Muscle layer of colon (tissue), 2 donors: ENCODE measurements at regions not wholly inside any gene's neighbourhood (a gene's known extent, or its start where the extent isn't known, plus 50 kb on each side); places are given as distances from the start of the nearest gene placed in this dataset.
"Not testable (repeated sequence)": the region's sequence is repeated elsewhere in the genome, so short reads cannot be mapped to it uniquely, and the experiment has no call there.

Experiments
- H3K27ac ChIP-seq: one replicate; pipeline ENCODE4 v1.7.0; 2013; ENCODE audit warnings: low read depth, mild to moderate bottlenecking, low read length, moderate library complexity
- H3K27me3 ChIP-seq, 2 donors: one replicate each; pipeline ENCODE4 v1.7.0; 2013; ENCODE audit warnings: low read length in 2 of 2, mild to moderate bottlenecking in 2 of 2; ENCODE audit not compliant: insufficient read depth in 2 of 2, control insufficient read depth in 1 of 2
- H3K36me3 ChIP-seq: one replicate; pipeline ENCODE4 v1.7.0; 2013; ENCODE audit warnings: mild to moderate bottlenecking, low read length; ENCODE audit not compliant: insufficient read depth
- H3K4me1 ChIP-seq: one replicate; pipeline ENCODE4 v1.7.0; 2013; ENCODE audit warnings: mild to moderate bottlenecking, low read length; ENCODE audit not compliant: insufficient read depth
- H3K4me3 ChIP-seq, 2 donors: one replicate each; pipeline ENCODE4 v1.7.0; 2013; ENCODE audit warnings: low read length in 2 of 2, low read depth in 1 of 2, mild to moderate bottlenecking in 1 of 2, moderate library complexity in 1 of 2
- H3K9ac ChIP-seq: one replicate; pipeline ENCODE4 v1.7.0; 2013; ENCODE audit warnings: low read length
- H3K9me3 ChIP-seq: one replicate; pipeline ENCODE4 v1.7.0; 2013; ENCODE audit warnings: mild to moderate bottlenecking, low read length
- donor health status: abdominal sarcoma.
- donor health status: Adenocarcinoma of cecum.

DNA sequence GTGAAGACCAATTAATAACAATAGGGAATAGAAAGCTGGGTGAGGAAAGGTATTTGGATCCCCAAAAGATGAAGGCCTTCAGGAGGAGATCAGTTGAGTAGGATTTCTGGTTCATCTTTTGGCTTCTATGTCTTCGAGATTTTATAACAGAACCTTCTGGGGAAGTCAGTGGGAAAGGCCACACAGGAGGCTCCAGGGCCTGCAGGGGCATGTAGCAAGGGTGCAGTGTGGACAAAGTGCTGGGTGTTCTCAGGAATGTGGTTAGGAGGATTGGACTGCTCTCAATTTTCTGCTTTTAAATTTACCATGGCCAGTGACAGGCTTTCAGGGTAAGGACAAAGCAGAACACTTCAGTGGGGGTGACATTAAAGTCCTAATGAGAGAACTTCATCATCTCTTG lies 378.0 kb downstream of the CCSER2 start:
- H3K27ac ChIP-seq = peak overlapping the region; percentile 56

DNA sequence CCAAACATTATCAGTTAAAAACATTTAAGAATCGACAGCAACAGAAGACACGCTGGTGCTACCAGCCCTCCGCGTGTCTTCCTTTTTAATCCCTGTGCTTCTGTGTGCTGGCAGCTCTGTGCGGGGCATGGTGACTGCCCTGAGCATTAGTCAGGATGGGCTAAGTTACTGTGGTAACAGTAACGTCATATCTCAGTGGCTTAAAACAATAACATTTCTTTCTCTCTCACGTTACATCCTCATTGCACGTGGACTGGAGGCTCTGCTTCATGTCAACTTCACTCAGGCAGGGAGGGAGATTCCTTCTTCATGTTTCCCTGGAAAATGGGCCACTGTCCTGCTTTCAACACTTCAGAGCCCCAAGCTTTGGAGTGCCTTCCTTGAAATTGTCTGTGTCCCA lies 378.5 kb downstream of the CCSER2 start:
- Histone ChIP-seq H3K9ac (no peak overlapping the region), H3K4me1 (peaks cover 22% of the 10 kb centered on the region), H3K4me3 (no peak overlapping the region), H3K27me3 (no peaks in the 10 kb centered on the region), H3K27ac (peak overlapping the region; percentile 56), H3K36me3 (no peaks in the 10 kb centered on the region), H3K9me3 (no peaks in the 10 kb centered on the region)

More for the DNA sequence above, 378.0 kb downstream of the CCSER2 start:
- Histone ChIP-seq H3K4me3 (no peak overlapping the region), H3K9me3 (no peaks in the 10 kb centered on the region), H3K27me3 (no peaks in the 10 kb centered on the region), H3K9ac (no peak overlapping the region), H3K4me1 (peaks cover 24% of the 10 kb centered on the region), H3K36me3 (no peaks in the 10 kb centered on the region)

DNA sequence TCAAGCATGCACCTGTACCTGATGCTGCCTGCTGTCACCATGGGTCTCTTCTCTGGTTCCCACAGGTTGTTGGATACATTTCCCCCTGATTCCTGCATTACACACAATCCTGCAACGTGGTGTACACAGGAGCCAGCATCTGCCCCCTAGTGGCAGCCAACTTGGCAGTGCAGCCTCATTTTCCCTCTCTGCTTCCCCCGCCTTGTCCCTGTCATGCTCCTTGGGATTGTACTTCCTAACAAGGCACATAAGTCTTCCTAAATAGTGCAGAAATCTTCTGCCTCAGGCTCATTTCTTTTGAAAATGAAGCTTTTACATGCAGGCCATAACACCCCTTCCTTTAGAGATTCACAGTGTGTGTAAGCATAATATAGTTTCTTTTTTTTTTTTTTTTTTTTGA lies 387.5 kb downstream of the CCSER2 start:
- Histone ChIP-seq H3K27me3 (no peaks in the 10 kb centered on the region), H3K27ac (no peak overlapping the region), H3K9ac (no peak overlapping the region), H3K36me3 (no peaks in the 10 kb centered on the region), H3K4me3 (no peak overlapping the region), H3K4me1 (no peaks in the 10 kb centered on the region), H3K9me3 (no peaks in the 10 kb centered on the region)

DNA sequence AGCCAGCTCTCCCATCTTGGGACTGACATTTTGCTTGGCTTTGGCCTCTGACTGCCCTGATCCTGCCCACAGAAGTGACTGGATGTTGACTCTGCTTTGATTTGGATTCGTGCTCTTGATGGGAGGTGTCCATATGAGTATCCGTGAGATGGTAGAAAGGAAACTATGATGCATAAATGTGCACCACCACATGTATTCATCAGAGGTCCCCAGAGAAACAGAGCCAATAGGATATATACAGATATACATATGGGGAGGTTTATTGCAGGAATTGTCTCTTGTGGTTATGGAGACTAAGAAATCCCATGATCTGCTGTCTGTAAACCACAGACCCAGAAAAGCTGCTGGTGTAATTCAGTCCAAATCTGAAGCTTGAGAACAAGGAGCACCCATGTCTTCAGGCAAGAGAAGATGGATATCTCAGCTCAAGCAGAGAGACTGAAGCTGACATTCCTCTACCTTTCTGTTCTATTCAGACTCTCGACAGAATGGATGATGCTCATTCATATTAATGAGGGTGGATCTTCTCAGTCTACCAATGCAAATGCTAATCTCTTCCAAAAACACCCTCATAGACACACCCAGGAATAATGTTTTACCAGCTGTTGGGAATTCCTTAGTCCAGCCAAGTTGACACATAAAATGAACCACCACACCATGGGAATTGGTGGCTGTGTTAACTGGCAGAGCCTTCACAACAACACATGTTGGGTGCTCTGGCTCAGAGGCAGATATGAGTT lies 390.7 kb downstream of the CCSER2 start:
- H3K27me3 ChIP-seq = no peaks in the 10 kb centered on the region
- no peaks in the 10 kb centered on the region for H3K36me3 ChIP-seq
- H3K4me3 ChIP-seq = no peak overlapping the region
- H3K4me1 ChIP-seq = no peaks in the 10 kb centered on the region
- H3K9ac ChIP-seq = no peak overlapping the region
- H3K9me3 ChIP-seq = no peaks in the 10 kb centered on the region
- H3K27ac ChIP-seq = no peak overlapping the region

DNA sequence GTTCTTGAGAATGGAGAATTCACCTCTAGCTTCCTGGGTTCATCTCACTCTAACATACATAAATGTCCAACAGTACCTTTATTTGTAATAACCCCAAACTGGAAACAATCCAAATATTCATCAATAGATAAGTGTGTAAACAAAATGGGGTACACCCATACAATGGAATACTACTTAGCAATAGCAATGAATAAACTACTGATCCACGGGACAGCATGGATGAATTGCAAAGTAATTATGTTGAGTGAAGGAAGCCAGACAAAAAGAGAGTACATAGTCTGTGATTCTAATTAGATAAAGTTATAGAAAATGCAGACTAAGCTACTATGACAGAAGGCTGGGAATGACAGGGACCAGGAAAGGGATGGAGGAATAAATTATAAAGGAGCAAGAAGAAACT lies 391.3 kb downstream of the CCSER2 start:
- Histone ChIP-seq H3K36me3 (no peaks in the 10 kb centered on the region), H3K4me1 (no peaks in the 10 kb centered on the region), H3K9ac (no peak overlapping the region), H3K27me3 (no peaks in the 10 kb centered on the region), H3K4me3 (no peak overlapping the region), H3K9me3 (no peaks in the 10 kb centered on the region), H3K27ac (no peak overlapping the region)

DNA sequence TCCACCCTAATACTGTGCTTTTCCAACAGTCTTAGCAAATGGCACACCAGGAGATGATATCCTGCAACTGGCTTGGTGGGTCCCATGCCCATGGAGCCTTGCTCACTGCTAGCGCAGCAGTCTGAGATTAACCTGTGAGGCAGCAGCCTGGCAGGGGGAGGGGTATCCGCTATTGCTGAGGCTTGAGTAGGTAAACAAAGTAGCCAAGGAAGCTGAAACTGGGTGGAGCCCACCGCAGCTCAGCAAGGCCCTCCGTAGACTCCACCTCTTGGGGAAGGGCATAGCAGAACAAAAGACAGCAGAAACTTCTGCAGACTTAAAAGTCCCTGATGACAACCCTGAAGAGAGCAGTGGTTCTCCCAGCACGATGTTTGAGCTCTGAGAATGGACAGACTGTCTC lies 399.0 kb downstream of the CCSER2 start:
- H3K27me3 ChIP-seq = no peaks in the 10 kb centered on the region

DNA sequence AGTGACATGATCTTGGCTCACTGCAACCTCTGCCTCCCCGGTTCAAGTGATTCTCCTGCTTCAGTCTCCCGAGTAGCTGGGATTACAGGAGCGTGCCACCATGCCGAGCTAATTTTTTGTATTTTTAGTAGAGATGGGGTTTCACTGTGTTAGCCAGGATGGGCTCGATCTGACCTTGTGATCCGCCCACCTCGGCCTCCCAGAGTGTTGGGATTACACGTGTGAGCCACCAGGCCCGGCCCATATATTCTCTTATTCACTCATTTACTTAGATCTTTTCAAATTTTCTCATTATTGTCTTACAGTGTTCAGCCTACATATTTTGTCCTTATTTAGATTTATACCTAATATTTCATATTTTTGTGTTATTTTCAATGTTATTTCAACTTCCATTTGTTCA lies 410.7 kb downstream of the CCSER2 start:
- not testable (repeated sequence) for H3K9ac ChIP-seq, H3K36me3 ChIP-seq, H3K9me3 ChIP-seq, H3K4me1 ChIP-seq, H3K4me3 ChIP-seq, H3K27ac ChIP-seq, H3K27me3 ChIP-seq

More for the DNA sequence above, 399.0 kb downstream of the CCSER2 start:
- no peaks in the 10 kb centered on the region for H3K36me3 ChIP-seq
- H3K4me1 ChIP-seq = no peaks in the 10 kb centered on the region
- no peak overlapping the region for H3K9ac ChIP-seq
- H3K9me3 ChIP-seq = no peaks in the 10 kb centered on the region
- H3K4me3 ChIP-seq = no peak overlapping the region
- no peak overlapping the region for H3K27ac ChIP-seq

DNA sequence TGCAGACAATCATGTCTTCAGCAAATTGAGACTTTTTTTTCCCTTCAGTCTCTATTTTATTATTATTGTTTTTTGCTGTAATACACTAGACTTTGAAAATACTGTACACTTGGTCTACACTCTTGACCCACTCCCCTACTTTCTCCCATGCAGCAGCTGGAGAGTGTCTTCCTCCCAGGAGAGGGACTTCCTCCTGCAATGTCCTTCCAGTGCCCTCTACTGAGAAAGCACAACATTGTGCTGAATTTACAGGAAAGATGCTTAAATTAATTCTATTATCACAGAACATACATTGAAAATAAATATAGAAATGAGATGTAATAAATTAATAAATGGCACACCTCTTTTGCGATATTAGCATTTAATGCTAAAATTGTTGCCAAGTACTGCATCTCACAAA lies 411.3 kb downstream of the CCSER2 start:
- H3K4me1 ChIP-seq = no peaks in the 10 kb centered on the region
- H3K4me3 ChIP-seq = no peak overlapping the region
- no peak overlapping the region for H3K9ac ChIP-seq
- H3K27me3 ChIP-seq = no peaks in the 10 kb centered on the region
- H3K27ac ChIP-seq = no peak overlapping the region
- H3K9me3 ChIP-seq = no peaks in the 10 kb centered on the region
- H3K36me3 ChIP-seq = no peaks in the 10 kb centered on the region

DNA sequence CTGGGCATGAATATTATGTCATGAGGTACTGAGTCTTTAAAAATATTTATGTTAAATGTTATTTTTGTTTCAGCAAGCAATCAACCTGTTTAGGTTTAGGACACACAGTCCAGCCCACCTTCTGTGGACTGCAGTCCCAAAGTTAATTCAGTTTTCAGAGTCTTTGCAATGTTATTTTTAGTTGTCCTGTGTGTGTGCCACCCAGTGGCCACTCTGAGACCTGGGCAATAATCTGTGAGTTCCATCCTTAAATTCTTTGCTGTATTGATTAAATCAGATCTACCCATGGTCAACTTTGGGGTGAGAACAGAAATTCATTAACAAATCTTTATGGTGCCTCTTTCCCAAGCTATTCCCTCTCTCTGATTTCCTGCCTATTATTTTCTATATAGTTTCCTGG lies 415.1 kb downstream of the CCSER2 start:
- Histone ChIP-seq H3K4me3 (no peak overlapping the region), H3K4me1 (no peaks in the 10 kb centered on the region), H3K9ac (no peak overlapping the region), H3K36me3 (no peaks in the 10 kb centered on the region), H3K9me3 (no peaks in the 10 kb centered on the region), H3K27me3 (no peaks in the 10 kb centered on the region), H3K27ac (no peak overlapping the region)

DNA sequence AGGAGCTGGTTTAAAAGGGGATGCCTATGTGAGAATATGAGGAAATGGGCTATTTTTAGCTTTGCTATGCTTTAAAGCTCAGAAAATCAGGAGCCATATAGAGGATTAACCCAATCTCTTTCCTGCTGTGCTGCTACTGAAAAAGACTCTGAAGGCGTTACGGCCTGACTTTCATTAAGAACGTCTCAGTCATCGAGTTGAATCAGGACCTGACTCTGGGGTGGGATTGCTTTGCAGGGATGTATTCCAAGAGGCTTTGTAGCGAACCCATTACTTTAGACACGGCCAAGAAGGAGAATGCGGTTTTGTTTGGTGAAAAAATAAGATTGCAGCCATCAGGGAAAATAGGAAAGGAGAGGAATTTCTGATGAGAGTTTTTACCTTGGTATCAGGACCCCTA lies 426.9 kb downstream of the CCSER2 start:
- Histone ChIP-seq H3K9me3 (no peaks in the 10 kb centered on the region), H3K36me3 (no peaks in the 10 kb centered on the region), H3K4me1 (no peaks in the 10 kb centered on the region), H3K4me3 (no peak overlapping the region), H3K27ac (no peak overlapping the region), H3K9ac (no peak overlapping the region), H3K27me3 (no peaks in the 10 kb centered on the region)

DNA sequence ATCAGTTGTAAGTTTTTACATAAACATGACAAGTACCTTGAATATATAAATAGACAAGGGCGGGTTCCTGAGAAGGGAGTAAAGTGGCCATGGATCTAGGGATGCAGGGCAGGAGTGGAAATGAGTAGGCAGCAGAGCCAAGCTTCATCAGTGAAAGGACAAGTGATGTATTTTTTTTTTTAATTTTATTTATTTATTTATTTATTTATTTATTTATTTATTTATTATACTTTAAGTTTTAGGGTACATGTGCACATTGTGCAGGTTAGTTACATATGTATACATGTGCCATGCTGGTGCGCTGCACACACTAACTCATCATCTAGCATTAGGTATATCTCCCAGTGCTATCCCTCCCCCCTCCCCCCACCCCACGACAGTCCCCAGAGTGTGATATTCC lies 428.3 kb downstream of the CCSER2 start:
- not testable (repeated sequence) for H3K27ac ChIP-seq, H3K9me3 ChIP-seq, H3K27me3 ChIP-seq, H3K36me3 ChIP-seq, H3K4me1 ChIP-seq, H3K9ac ChIP-seq, H3K4me3 ChIP-seq

DNA sequence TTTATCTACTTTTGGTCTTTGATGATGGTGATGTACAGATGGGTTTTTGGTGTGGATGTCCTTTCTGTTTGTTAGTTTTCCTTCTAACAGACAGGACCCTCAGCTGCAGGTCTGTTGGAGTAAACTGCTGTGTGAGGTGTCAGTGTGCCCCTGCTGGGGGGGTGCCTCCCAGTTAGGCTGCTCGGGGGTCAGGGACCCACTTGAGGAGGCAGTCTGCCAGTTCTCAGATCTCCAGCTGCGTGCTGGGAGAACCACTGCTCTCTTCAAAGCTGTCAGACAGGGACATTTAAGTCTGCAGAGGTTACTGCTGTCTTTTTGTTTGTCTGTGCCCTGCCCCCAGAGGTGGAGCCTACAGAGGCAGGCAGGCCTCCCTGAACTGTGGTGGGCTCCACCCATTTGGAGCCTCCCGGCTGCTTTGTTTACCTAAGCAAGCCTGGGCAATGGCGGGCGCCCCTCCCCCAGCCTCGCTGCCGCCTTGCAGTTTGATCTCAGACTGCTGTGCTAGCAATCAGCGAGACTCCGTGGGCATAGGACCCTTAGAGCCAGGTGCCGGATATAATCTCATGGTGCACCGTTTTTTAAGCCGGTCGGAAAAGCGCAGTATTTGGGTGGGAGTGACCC lies 433.7 kb downstream of the CCSER2 start:
- not testable (repeated sequence) for H3K27ac ChIP-seq, H3K9me3 ChIP-seq, H3K27me3 ChIP-seq, H3K9ac ChIP-seq, H3K4me1 ChIP-seq, H3K4me3 ChIP-seq, H3K36me3 ChIP-seq
